Tibial artery (tissue), 4 donors: ENCODE measurements at regions not wholly inside any gene's neighbourhood (a gene's known extent, or its start where the extent isn't known, plus 50 kb on each side); places are given as distances from the start of the nearest gene placed in this dataset.

Experiments used
- DNase-seq, 2 donors: peaks; one replicate each; pipeline ENCODE4 v3.0.0-alpha.2; 2019
- H3K27ac ChIP-seq, 2 donors: fragments of 200-600 bp; sonication (generic) in 1 of 2; 1 replicate in 1 of 2; 2 replicates in 1 of 2; pipeline ENCODE4 v1.5.1; 2018 to 2019; ENCODE audit warnings: mild to moderate bottlenecking in 1 of 2
- H3K27me3 ChIP-seq, 2 donors: fragments of 200-600 bp; sonication (generic) in 1 of 2; one replicate each; pipeline versions ENCODE4 v1.5.1 to v1.6.0; 2016 to 2019
- H3K36me3 ChIP-seq, 3 donors: fragments of 200-600 bp; sonication (generic) in 2 of 3; one replicate each; pipeline ENCODE4 v1.5.1; 2016 to 2019; ENCODE audit warnings: mild to moderate bottlenecking in 2 of 3
- H3K4me1 ChIP-seq, 4 donors: fragments of 200-600 bp; sonication (generic) in 2 of 4; 1 replicate in 3 of 4; 2 replicates in 1 of 4; pipeline ENCODE4 v1.5.1; 2016 to 2019
- H3K4me3 ChIP-seq, 2 donors: fragments of 200-600 bp; sonication (generic) in 1 of 2; 1 replicate in 1 of 2; 2 replicates in 1 of 2; pipeline ENCODE4 v1.5.1; 2018 to 2019; ENCODE audit warnings: mild to moderate bottlenecking in 2 of 2
- H3K9me3 ChIP-seq, 3 donors: fragments of 200-600 bp; sonication (generic) in 1 of 3; one replicate each; pipeline ENCODE4 v1.5.1; 2016 to 2019
- CTCF ChIP-seq, 2 experiments: fragments of 200-600 bp in 1 of 2; fragments of 450-650 bp in 1 of 2; IDR thresholded peaks; one replicate each; pipeline ENCODE4 v1.5.1; 2017 to 2019; ENCODE audit warnings: antibody characterized with exemption in 2 of 2, mild to moderate bottlenecking in 1 of 2, moderate library complexity in 1 of 2
- intact Hi-C: fragments of 100-400 bp; cut with DNase I; formaldehyde crosslinking; loops from one replicate; pipeline ENCODE4 v1.15.0; 2023; ENCODE audit warnings: low total_unique reads

- intact Hi-C loops: no loop called here
- DNase-seq: no peak
- Histone ChIP-seq H3K27ac (no peak overlapping the region), H3K36me3 (no peaks in the 10 kb centered on the region), H3K9me3 (no peaks in the 10 kb centered on the region), H3K4me1 (no peaks in the 10 kb centered on the region), H3K4me3 (no peak overlapping the region), H3K27me3 (no peaks in the 10 kb centered on the region)
- TF ChIP-seq CTCF (IDR thresholded peaks at IDR 0.05): no peak
Observed at GRCh38 chr1:99152132-99152531, 112.2 kb upstream of the PLPPR4 start.

GRCh38 chr1:99163671-99164070 lies 100.6 kb upstream of the PLPPR4 start:
- no peak for TF ChIP-seq CTCF (IDR thresholded peaks at IDR 0.05)
- DNase-seq: no peak
- H3K4me1 ChIP-seq: no peaks in the 10 kb centered on the region
- no peaks in the 10 kb centered on the region for H3K9me3 ChIP-seq
- no peaks in the 10 kb centered on the region for H3K36me3 ChIP-seq
- intact Hi-C loops: no loop called here
- H3K4me3 ChIP-seq: no peak overlapping the region
- H3K27me3 ChIP-seq: no peaks in the 10 kb centered on the region
- H3K27ac ChIP-seq: no peak overlapping the region

GRCh38 chr1:99170516-99170915 lies 93.8 kb upstream of the PLPPR4 start:
- intact Hi-C loops: loop anchor here (10.0 kb wide), 1 partner anchor 314 kb away; no protein-coding TSS in a partner anchor
- no peak for DNase-seq
- H3K27ac ChIP-seq: no peak overlapping the region
- H3K36me3 ChIP-seq: no peaks in the 10 kb centered on the region
- no peaks in the 10 kb centered on the region for H3K27me3 ChIP-seq
- no peak for TF ChIP-seq CTCF (IDR thresholded peaks at IDR 0.05)
- H3K9me3 ChIP-seq: no peaks in the 10 kb centered on the region
- H3K4me1 ChIP-seq: no peaks in the 10 kb centered on the region
- no peak overlapping the region for H3K4me3 ChIP-seq

- Histone ChIP-seq H3K27ac (no peak overlapping the region), H3K4me3 (no peak overlapping the region), H3K4me1 (no peaks in the 10 kb centered on the region), H3K9me3 (no peaks in the 10 kb centered on the region), H3K27me3 (no peaks in the 10 kb centered on the region), H3K36me3 (no peaks in the 10 kb centered on the region)
- no peak for DNase-seq
- TF ChIP-seq CTCF (IDR thresholded peaks at IDR 0.05): no peak
- intact Hi-C loops: loop anchor here (10.0 kb wide), 1 partner anchor 314 kb away; no protein-coding TSS in a partner anchor
Observed at GRCh38 chr1:99171184-99171813, 93.0 kb upstream of the PLPPR4 start.

- intact Hi-C loops: loop anchor here (10.0 kb wide), 1 partner anchor 312 kb away; no protein-coding TSS in a partner anchor
- TF ChIP-seq CTCF (IDR thresholded peaks at IDR 0.05): no peak
Observed at GRCh38 chr1:99173282-99173681, 91.0 kb upstream of the PLPPR4 start.

More at GRCh38 chr1:99173282-99173681, 91.0 kb upstream of the PLPPR4 start:
- DNase-seq: no peak
- Histone ChIP-seq H3K9me3 (no peaks in the 10 kb centered on the region), H3K4me3 (no peak overlapping the region), H3K4me1 (no peaks in the 10 kb centered on the region), H3K27me3 (no peaks in the 10 kb centered on the region), H3K36me3 (no peaks in the 10 kb centered on the region), H3K27ac (no peak overlapping the region)
